Ishikawa (cell line): ENCODE measurements at regions not wholly inside any gene's neighbourhood (a gene's known extent, or its start where the extent isn't known, plus 50 kb on each side); places are given as distances from the start of the nearest gene placed in this dataset.

Source experiments
- CEBPB ChIP-seq: IDR thresholded peaks from 2 replicates; pipeline ENCODE4 v1.6.1; 2012
- CREB1 ChIP-seq: IDR thresholded peaks from 2 replicates; pipeline ENCODE4 v1.6.1; 2012; ENCODE audit warnings: low read depth
- EGR1 ChIP-seq: IDR thresholded peaks from 2 replicates; pipeline ENCODE4 v1.6.1; 2012
- EP300 ChIP-seq: IDR thresholded peaks from 2 replicates; pipeline ENCODE4 v1.6.1; 2012; ENCODE audit warnings: borderline replicate concordance
- FOXM1 ChIP-seq: IDR thresholded peaks from 2 replicates; pipeline ENCODE4 v1.6.1; 2012; ENCODE audit warnings: low read depth, borderline replicate concordance
- NFIC ChIP-seq: IDR thresholded peaks from 2 replicates; pipeline ENCODE4 v1.6.1; 2012
- RAD21 ChIP-seq: IDR thresholded peaks from 2 replicates; pipeline ENCODE4 v1.6.1; 2012; ENCODE audit warnings: low read depth
- TAF1 ChIP-seq: IDR thresholded peaks from 2 replicates; pipeline ENCODE4 v1.6.1; 2012; ENCODE audit warnings: low read depth, mild to moderate bottlenecking
- TCF12 ChIP-seq: IDR thresholded peaks from 2 replicates; pipeline ENCODE4 v1.6.1; 2012; ENCODE audit warnings: low read depth
- TEAD4 ChIP-seq: IDR thresholded peaks from 2 replicates; pipeline ENCODE4 v1.6.1; 2012
- USF1 ChIP-seq: IDR thresholded peaks from 2 replicates; pipeline ENCODE4 v1.6.1; 2012
- YY1 ChIP-seq: IDR thresholded peaks from 2 replicates; pipeline ENCODE4 v1.6.1; 2012; ENCODE audit warnings: low read depth
- ZBTB7A ChIP-seq: IDR thresholded peaks from 2 replicates; pipeline ENCODE4 v1.6.1; 2012; ENCODE audit warnings: low read depth
- TF ChIP-seq, protein P1 (sequence below): IDR thresholded peaks from 2 replicates; pipeline ENCODE4 v1.6.1; 2012
- TF ChIP-seq, protein P2 (sequence below): IDR thresholded peaks from 2 replicates; pipeline ENCODE4 v1.6.1; 2012; ENCODE audit warnings: low read depth, mild to moderate bottlenecking

DNA sequence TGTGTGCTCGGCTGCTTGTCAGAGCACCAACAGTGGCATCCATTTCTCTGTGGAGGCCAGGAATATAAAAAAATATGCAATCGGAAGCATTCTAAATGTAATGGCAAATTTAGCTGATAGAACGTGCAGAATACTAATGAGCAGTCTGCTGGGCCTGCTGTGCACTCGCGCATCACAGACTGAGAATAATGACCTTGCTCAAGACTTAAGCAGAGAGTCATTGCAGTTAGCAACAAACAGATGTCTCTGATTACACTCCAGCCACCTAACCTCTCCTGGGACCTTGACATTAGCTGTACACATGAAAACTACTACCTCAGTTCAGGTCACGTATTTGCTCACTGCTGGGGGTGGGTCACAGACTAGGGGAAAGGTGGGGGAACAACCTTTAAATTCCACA is 269.2 kb upstream of the DAAM1 start:
- TF ChIP-seq NFIC (no peak), CREB1 (no peak), CEBPB (no peak), FOXM1 (no peak), TAF1 (no peak), YY1 (no peak), TEAD4 (no peak), EGR1 (no peak), USF1 (no peak), RAD21 (no peak), ZBTB7A (no peak), EP300 (no peak)
- TF ChIP-seq, protein P1, sequence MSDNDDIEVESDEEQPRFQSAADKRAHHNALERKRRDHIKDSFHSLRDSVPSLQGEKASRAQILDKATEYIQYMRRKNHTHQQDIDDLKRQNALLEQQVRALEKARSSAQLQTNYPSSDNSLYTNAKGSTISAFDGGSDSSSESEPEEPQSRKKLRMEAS, result no peak
- TF ChIP-seq, protein P2, sequence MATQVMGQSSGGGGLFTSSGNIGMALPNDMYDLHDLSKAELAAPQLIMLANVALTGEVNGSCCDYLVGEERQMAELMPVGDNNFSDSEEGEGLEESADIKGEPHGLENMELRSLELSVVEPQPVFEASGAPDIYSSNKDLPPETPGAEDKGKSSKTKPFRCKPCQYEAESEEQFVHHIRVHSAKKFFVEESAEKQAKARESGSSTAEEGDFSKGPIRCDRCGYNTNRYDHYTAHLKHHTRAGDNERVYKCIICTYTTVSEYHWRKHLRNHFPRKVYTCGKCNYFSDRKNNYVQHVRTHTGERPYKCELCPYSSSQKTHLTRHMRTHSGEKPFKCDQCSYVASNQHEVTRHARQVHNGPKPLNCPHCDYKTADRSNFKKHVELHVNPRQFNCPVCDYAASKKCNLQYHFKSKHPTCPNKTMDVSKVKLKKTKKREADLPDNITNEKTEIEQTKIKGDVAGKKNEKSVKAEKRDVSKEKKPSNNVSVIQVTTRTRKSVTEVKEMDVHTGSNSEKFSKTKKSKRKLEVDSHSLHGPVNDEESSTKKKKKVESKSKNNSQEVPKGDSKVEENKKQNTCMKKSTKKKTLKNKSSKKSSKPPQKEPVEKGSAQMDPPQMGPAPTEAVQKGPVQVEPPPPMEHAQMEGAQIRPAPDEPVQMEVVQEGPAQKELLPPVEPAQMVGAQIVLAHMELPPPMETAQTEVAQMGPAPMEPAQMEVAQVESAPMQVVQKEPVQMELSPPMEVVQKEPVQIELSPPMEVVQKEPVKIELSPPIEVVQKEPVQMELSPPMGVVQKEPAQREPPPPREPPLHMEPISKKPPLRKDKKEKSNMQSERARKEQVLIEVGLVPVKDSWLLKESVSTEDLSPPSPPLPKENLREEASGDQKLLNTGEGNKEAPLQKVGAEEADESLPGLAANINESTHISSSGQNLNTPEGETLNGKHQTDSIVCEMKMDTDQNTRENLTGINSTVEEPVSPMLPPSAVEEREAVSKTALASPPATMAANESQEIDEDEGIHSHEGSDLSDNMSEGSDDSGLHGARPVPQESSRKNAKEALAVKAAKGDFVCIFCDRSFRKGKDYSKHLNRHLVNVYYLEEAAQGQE, result no peak

GRCh38 chr14:58920230-58920629 is 268.2 kb upstream of the DAAM1 start:
- no peak for TF ChIP-seq EP300
- TF ChIP-seq, protein P1, result no peak
- TF ChIP-seq RAD21, result no peak
- TF ChIP-seq FOXM1, result no peak
- TF ChIP-seq, protein P2, result no peak
- no peak for TF ChIP-seq TAF1
- no peak for TF ChIP-seq TEAD4
- no peak for TF ChIP-seq CEBPB
- TF ChIP-seq ZBTB7A, result no peak

DNA sequence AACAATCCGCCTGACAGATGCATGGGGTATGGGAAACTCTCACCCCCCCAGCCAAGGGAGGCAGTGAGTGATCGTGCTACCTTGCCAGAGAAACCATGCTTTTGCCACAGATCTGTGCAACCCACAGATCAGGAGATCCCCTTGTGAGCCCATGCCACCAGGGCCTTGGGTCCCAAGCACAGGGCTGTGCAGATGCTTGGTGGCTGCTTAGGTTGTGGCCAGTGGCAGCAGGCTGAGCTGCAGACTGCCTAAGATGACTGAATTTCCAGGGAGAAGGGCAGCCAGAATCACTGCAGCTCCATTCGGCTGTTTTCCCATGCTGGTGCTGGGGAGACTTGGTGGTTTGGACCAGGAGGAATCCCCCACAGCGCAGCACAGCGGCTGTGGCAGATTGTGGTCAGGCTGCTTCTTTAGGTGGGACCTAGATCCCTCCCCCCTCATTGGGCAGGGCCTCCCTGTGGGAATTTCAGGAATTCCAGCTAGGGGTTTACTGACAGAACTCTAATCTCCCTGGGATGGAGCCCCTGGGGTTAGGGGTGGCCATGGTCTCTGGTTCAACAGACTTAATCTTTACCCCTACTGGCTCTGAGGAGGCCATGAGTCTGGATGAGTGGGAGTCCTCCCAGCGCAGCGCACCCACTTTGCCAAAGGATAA is 264.6 kb upstream of the DAAM1 start:
- TF ChIP-seq EGR1 (no peak), ZBTB7A (no peak), USF1 (no peak), TEAD4 (no peak), TAF1 (no peak), CREB1 (no peak), RAD21 (no peak), YY1 (no peak), EP300 (no peak), NFIC (no peak), FOXM1 (no peak), TCF12 (no peak), CEBPB (no peak)
- TF ChIP-seq, protein P1, result no peak
- TF ChIP-seq, protein P2, result no peak

DNA sequence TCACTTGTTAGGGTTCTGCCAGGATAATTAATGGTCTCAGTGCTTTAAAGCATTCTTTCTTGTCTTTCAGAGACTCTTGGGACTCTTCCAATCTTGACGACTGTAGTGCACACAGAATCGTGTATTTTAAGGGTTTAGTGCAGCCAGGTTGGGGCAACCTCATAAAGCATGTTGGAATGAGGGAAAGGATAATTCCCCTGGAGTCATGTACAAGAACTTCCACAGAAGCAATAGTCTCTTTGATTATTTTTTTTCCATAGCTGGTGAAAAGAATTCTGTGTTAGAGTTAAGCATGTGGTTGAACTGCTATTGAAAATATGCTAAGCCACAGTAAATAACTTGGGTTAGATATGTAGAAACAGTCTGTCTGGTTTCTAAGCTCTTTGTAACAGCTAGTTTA is 246.8 kb upstream of the DAAM1 start:
- TF ChIP-seq YY1 (no peak), TCF12 (no peak), CEBPB (no peak), RAD21 (no peak), USF1 (no peak), TEAD4 (no peak), EP300 (no peak), CREB1 (no peak)
- TF ChIP-seq, protein P1, result no peak
